Ishikawa (cell line): ENCODE measurements at regions not wholly inside any gene's neighbourhood (a gene's known extent, or its start where the extent isn't known, plus 50 kb on each side); places are given as distances from the start of the nearest gene placed in this dataset.

Source experiments
- CEBPB ChIP-seq: IDR thresholded peaks from 2 replicates; pipeline ENCODE4 v1.6.1; 2012
- EP300 ChIP-seq: IDR thresholded peaks from 2 replicates; pipeline ENCODE4 v1.6.1; 2012; ENCODE audit warnings: borderline replicate concordance
- RAD21 ChIP-seq: IDR thresholded peaks from 2 replicates; pipeline ENCODE4 v1.6.1; 2012; ENCODE audit warnings: low read depth
- TAF1 ChIP-seq: IDR thresholded peaks from 2 replicates; pipeline ENCODE4 v1.6.1; 2012; ENCODE audit warnings: low read depth, mild to moderate bottlenecking
- TEAD4 ChIP-seq: IDR thresholded peaks from 2 replicates; pipeline ENCODE4 v1.6.1; 2012
- TF ChIP-seq, protein P1 (sequence below): IDR thresholded peaks from 2 replicates; pipeline ENCODE4 v1.6.1; 2012; ENCODE audit warnings: low read depth, mild to moderate bottlenecking
- TF ChIP-seq, protein P2 (sequence below): IDR thresholded peaks from 2 replicates; pipeline ENCODE4 v1.6.1; 2012
- TF ChIP-seq, protein P3 (sequence below): IDR thresholded peaks from 2 replicates; pipeline ENCODE4 v1.6.1; 2012

DNA sequence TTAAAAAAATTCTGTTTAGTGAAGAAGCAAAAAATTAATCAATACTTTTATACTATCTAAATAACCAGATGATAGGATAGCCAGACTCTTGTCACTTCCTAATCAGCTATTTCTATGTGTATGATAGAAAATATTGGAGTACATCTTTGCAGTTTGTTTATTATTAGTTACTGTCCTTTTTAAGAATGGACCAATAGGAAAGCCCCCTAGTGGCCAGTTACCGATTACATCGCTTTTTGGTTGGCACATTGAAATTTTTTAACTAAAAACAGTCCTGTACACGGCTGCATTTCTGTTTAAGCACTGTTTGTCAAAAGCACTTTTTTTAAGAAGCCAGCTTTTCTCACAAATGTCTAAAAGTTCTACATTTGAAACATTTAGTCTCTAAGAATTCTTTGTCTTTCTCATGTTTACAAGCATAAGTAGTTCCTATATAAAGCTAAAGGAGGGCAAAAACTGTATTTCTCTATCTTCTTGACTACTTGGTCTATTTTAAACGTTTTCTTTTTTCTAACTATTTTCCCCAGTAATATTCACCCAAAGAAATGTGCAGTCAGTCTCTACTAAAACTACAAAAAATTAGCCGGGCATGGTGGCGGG is 253.2 kb upstream of the LRTM1 start:
- TF ChIP-seq, protein P1, sequence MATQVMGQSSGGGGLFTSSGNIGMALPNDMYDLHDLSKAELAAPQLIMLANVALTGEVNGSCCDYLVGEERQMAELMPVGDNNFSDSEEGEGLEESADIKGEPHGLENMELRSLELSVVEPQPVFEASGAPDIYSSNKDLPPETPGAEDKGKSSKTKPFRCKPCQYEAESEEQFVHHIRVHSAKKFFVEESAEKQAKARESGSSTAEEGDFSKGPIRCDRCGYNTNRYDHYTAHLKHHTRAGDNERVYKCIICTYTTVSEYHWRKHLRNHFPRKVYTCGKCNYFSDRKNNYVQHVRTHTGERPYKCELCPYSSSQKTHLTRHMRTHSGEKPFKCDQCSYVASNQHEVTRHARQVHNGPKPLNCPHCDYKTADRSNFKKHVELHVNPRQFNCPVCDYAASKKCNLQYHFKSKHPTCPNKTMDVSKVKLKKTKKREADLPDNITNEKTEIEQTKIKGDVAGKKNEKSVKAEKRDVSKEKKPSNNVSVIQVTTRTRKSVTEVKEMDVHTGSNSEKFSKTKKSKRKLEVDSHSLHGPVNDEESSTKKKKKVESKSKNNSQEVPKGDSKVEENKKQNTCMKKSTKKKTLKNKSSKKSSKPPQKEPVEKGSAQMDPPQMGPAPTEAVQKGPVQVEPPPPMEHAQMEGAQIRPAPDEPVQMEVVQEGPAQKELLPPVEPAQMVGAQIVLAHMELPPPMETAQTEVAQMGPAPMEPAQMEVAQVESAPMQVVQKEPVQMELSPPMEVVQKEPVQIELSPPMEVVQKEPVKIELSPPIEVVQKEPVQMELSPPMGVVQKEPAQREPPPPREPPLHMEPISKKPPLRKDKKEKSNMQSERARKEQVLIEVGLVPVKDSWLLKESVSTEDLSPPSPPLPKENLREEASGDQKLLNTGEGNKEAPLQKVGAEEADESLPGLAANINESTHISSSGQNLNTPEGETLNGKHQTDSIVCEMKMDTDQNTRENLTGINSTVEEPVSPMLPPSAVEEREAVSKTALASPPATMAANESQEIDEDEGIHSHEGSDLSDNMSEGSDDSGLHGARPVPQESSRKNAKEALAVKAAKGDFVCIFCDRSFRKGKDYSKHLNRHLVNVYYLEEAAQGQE, result no peak
- TF ChIP-seq, protein P2, sequence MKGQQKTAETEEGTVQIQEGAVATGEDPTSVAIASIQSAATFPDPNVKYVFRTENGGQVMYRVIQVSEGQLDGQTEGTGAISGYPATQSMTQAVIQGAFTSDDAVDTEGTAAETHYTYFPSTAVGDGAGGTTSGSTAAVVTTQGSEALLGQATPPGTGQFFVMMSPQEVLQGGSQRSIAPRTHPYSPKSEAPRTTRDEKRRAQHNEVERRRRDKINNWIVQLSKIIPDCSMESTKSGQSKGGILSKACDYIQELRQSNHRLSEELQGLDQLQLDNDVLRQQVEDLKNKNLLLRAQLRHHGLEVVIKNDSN, result no peak
- TF ChIP-seq CEBPB (no peak), RAD21 (peak; percentile 31), TAF1 (no peak), EP300 (no peak), TEAD4 (no peak)
- TF ChIP-seq, protein P3, sequence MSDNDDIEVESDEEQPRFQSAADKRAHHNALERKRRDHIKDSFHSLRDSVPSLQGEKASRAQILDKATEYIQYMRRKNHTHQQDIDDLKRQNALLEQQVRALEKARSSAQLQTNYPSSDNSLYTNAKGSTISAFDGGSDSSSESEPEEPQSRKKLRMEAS, result no peak
